ENCODE measurements at regions not wholly inside any gene's neighbourhood (a gene's known extent, or its start where the extent isn't known, plus 50 kb on each side); places are given as distances from the start of the nearest gene placed in this dataset.

- TF ChIP-seq, protein P1, sequence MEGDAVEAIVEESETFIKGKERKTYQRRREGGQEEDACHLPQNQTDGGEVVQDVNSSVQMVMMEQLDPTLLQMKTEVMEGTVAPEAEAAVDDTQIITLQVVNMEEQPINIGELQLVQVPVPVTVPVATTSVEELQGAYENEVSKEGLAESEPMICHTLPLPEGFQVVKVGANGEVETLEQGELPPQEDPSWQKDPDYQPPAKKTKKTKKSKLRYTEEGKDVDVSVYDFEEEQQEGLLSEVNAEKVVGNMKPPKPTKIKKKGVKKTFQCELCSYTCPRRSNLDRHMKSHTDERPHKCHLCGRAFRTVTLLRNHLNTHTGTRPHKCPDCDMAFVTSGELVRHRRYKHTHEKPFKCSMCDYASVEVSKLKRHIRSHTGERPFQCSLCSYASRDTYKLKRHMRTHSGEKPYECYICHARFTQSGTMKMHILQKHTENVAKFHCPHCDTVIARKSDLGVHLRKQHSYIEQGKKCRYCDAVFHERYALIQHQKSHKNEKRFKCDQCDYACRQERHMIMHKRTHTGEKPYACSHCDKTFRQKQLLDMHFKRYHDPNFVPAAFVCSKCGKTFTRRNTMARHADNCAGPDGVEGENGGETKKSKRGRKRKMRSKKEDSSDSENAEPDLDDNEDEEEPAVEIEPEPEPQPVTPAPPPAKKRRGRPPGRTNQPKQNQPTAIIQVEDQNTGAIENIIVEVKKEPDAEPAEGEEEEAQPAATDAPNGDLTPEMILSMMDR (conservative IDR thresholded peaks at IDR 0.05 in 1 of 2, IDR thresholded peaks at IDR 0.05 in 1 of 2; ENCODE audit: extremely low read depth in 1 of 2, insufficient read depth in 1 of 2, low read depth in 1 of 2, low read length in 2 of 2): no peak
- no peak for TF ChIP-seq EZH2 (IDR thresholded peaks at IDR 0.05; ENCODE audit: borderline replicate concordance, low read length)
Observed at GRCh38 chr2:130261970-130262760, 63.9 kb upstream of the TUBA3E start.
